Esophagus (tissue), 2 donors: ENCODE measurements at regions not wholly inside any gene's neighbourhood (a gene's known extent, or its start where the extent isn't known, plus 50 kb on each side); places are given as distances from the start of the nearest gene placed in this dataset.

Experiments used
- H3K27ac ChIP-seq, 2 donors: one replicate each; pipeline ENCODE4 v1.5.1; 2013; ENCODE audit warnings: low read depth in 2 of 2, mild to moderate bottlenecking in 2 of 2, inconsistent platforms in 1 of 2, low read length in 1 of 2, moderate library complexity in 1 of 2
- H3K27me3 ChIP-seq, 2 donors: one replicate each; pipeline ENCODE4 v1.6.1; 2013; ENCODE audit warnings: low read length in 2 of 2, control low read depth in 1 of 2, mild to moderate bottlenecking in 1 of 2; ENCODE audit not compliant: insufficient read depth in 2 of 2, control insufficient read depth in 1 of 2
- H3K36me3 ChIP-seq, 2 donors: one replicate each; pipeline ENCODE4 v1.6.1; 2013; ENCODE audit warnings: low read length in 1 of 2; ENCODE audit not compliant: control insufficient read depth in 2 of 2, insufficient read depth in 2 of 2
- H3K4me1 ChIP-seq, 2 donors: one replicate each; pipeline ENCODE4 v1.6.1; 2013; ENCODE audit warnings: low read length in 1 of 2; ENCODE audit not compliant: control insufficient read depth in 2 of 2, insufficient read depth in 2 of 2
- H3K4me3 ChIP-seq, 2 donors: one replicate each; pipeline ENCODE4 v1.5.1; 2013; ENCODE audit warnings: low read length in 2 of 2, mild to moderate bottlenecking in 2 of 2, low read depth in 1 of 2, moderate library complexity in 1 of 2
- H3K9me3 ChIP-seq, 2 donors: one replicate each; pipeline ENCODE4 v1.6.1; 2013; ENCODE audit warnings: mild to moderate bottlenecking in 2 of 2, low read depth in 1 of 2, low read length in 1 of 2, moderate library complexity in 1 of 2; ENCODE audit not compliant: control insufficient read depth in 2 of 2, insufficient read depth in 1 of 2
- WGBS, 2 donors: extraction: QIAGEN DNeasy Blood & Tissue Kit; methylation state at CpG; one replicate each; pipeline ENCODE4 v1.1.7; 2013; 5-methylcytosine and 5-hydroxymethylcytosine counted together
- donor health status: healthy with polysubstance abuse.
- donor health status: Bipolar disorder and iron deficiency.

- Histone ChIP-seq H3K27ac (no peak overlapping the region), H3K9me3 (no peaks in the 10 kb centered on the region), H3K4me1 (no peaks in the 10 kb centered on the region), H3K4me3 (no peak overlapping the region), H3K36me3 (no peaks in the 10 kb centered on the region), H3K27me3 (no peaks in the 10 kb centered on the region)
- 44 to 59% methylated on average over 2 of the region's 2 CpGs for WGBS, 2 donors
Measured at GRCh38 chr5:115372146-115372545, 75.7 kb upstream of the CCDC112 start.

GRCh38 chr5:115369430-115370144 lies 73.1 kb upstream of the CCDC112 start:
- Histone ChIP-seq H3K4me1 (peaks cover 0 to 4% of the 10 kb centered on the region in 2 donors), H3K4me3 (no peak overlapping the region), H3K36me3 (no peaks in the 10 kb centered on the region), H3K27me3 (no peaks in the 10 kb centered on the region), H3K27ac (no peak overlapping the region), H3K9me3 (no peaks in the 10 kb centered on the region)
- 89 to 94% methylated on average over 12 of the region's 12 CpGs for WGBS, 2 donors

GRCh38 chr5:115366223-115366622 lies 69.8 kb upstream of the CCDC112 start:
- Histone ChIP-seq H3K27ac (no peak overlapping the region), H3K27me3 (peaks cover 3% of the 10 kb centered on the region in 2 donors), H3K4me3 (no peak overlapping the region), H3K36me3 (no peaks in the 10 kb centered on the region), H3K4me1 (peaks cover 0 to 4% of the 10 kb centered on the region in 2 donors), H3K9me3 (no peaks in the 10 kb centered on the region)
- 19 to 36% methylated on average over 2 of the region's 2 CpGs for WGBS, 2 donors

DNA sequence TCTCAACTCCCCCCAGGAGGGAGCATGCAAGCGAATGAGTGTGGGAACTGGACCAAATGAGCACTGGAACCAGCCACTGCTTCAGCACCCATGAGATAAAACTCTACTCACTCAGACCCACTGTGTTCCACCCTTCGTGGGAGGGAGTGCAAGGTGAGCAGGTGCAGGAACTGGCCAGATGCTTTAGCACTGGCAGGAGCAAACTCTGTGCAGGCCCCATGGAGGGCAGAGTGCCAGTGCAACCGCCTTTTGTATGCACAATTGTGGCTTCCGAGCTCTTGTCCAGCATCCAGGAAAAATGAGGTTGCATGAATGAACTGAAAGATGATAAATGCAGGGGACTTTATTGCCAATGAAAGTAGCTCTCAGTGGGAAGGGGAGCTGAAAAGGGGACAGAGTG lies 67.4 kb upstream of the CCDC112 start:
- Histone ChIP-seq H3K36me3 (no peaks in the 10 kb centered on the region), H3K4me1 (peaks cover 0 to 4% of the 10 kb centered on the region in 2 donors), H3K27me3 (peaks cover 3% of the 10 kb centered on the region in 2 donors), H3K9me3 (no peaks in the 10 kb centered on the region), H3K27ac (no peak overlapping the region), H3K4me3 (no peak overlapping the region)
- WGBS, 2 donors = 72 to 76% methylated on average over 4 of the region's 4 CpGs

GRCh38 chr5:115360046-115360685 lies 63.7 kb upstream of the CCDC112 start:
- Histone ChIP-seq H3K36me3 (no peaks in the 10 kb centered on the region), H3K4me1 (no peaks in the 10 kb centered on the region), H3K9me3 (no peaks in the 10 kb centered on the region), H3K4me3 (no peak overlapping the region), H3K27me3 (peaks cover 3% of the 10 kb centered on the region in 2 donors), H3K27ac (no peak overlapping the region)
- 34 to 35% methylated on average over 5 of the region's 5 CpGs for WGBS, 2 donors

- 81 to 84% methylated on average over 4 of the region's 4 CpGs for WGBS, 2 donors
- Histone ChIP-seq H3K27me3 (no peaks in the 10 kb centered on the region), H3K36me3 (no peaks in the 10 kb centered on the region), H3K9me3 (no peaks in the 10 kb centered on the region), H3K4me1 (no peaks in the 10 kb centered on the region), H3K27ac (no peak overlapping the region), H3K4me3 (no peak overlapping the region)
Measured at GRCh38 chr5:115355767-115356381, 59.4 kb upstream of the CCDC112 start.

- Histone ChIP-seq H3K27ac (no peak overlapping the region), H3K4me1 (no peaks in the 10 kb centered on the region), H3K9me3 (peaks cover 0 to 2% of the 10 kb centered on the region in 2 donors), H3K4me3 (no peak overlapping the region), H3K27me3 (no peaks in the 10 kb centered on the region), H3K36me3 (no peaks in the 10 kb centered on the region)
- 59 to 70% methylated on average over 1 of the region's 1 CpG for WGBS, 2 donors
Measured at GRCh38 chr5:115355095-115355494, 58.6 kb upstream of the CCDC112 start.

DNA sequence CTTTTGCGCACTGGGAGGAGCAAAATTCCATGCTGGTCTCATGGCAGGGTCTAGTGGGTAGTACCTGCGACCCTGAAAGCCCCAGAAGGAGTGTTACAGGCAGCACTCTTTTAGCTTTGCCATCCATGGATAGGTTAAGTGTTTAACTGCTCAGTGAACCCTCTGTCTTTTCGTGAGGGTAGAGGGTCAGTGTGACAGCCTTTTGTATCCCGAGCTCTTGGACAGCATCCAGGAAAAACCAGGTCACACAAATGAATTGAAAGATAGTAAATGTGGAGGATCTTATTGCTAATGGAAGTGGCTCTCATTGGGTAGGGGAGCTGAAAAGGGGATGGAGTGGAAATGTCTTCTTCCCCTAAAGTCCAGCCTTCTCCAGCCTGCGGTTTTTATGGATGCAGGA lies 57.8 kb upstream of the CCDC112 start:
- peaks cover 0 to 3% of the 10 kb centered on the region in 2 donors for H3K9me3 ChIP-seq
- H3K4me1 ChIP-seq = no peaks in the 10 kb centered on the region
- no peaks in the 10 kb centered on the region for H3K27me3 ChIP-seq
- no peak overlapping the region for H3K4me3 ChIP-seq
- whole genome bisulfite sequencing, 2 donors = 57 to 61% methylated on average over 5 of the region's 5 CpGs
- H3K36me3 ChIP-seq = no peaks in the 10 kb centered on the region
- no peak overlapping the region for H3K27ac ChIP-seq

GRCh38 chr5:115352571-115352970 lies 56.1 kb upstream of the CCDC112 start:
- no peak overlapping the region for H3K4me3 ChIP-seq
- peaks cover 0 to 3% of the 10 kb centered on the region in 2 donors for H3K9me3 ChIP-seq
- 91 to 96% methylated on average over 2 of the region's 2 CpGs for WGBS, 2 donors
- no peaks in the 10 kb centered on the region for H3K36me3 ChIP-seq
- no peaks in the 10 kb centered on the region for H3K27me3 ChIP-seq
- no peaks in the 10 kb centered on the region for H3K4me1 ChIP-seq
- H3K27ac ChIP-seq = no peak overlapping the region
